Ovary (tissue), 7 donors: ENCODE measurements at regions not wholly inside any gene's neighbourhood (a gene's known extent, or its start where the extent isn't known, plus 50 kb on each side); places are given as distances from the start of the nearest gene placed in this dataset.

Experiments
- DNase-seq, 5 donors: peaks; one replicate each; pipeline ENCODE4 v3.0.0-alpha.2; 2019 to 2020
- H3K27ac ChIP-seq, 2 donors: fragments of 200-600 bp; one replicate each; pipeline versions ENCODE4 v1.5.1 to v1.8.0; 2019 to 2022
- H3K27me3 ChIP-seq: fragments of 200-600 bp; one replicate; pipeline ENCODE4 v1.8.0; 2022
- H3K36me3 ChIP-seq: fragments of 200-600 bp; sonication (generic); one replicate; pipeline ENCODE4 v1.5.1; 2019
- H3K4me1 ChIP-seq: one replicate; pipeline ENCODE4 v1.8.1; 2013; ENCODE audit warnings: mild to moderate bottlenecking, moderate library complexity; ENCODE audit not compliant: insufficient read depth
- H3K4me3 ChIP-seq: fragments of 200-600 bp; sonication (generic); one replicate; pipeline ENCODE4 v1.5.1; 2017
- H3K9me3 ChIP-seq, 2 donors: fragments of 200-600 bp in 1 of 2; sonication (generic) in 1 of 2; one replicate each; pipeline versions ENCODE4 v1.5.1 to v1.8.1; 2013 to 2019; ENCODE audit warnings: mild to moderate bottlenecking in 1 of 2, moderate library complexity in 1 of 2
- CTCF ChIP-seq, 3 donors: fragments of 450-650 bp in 2 of 3; fragments of 200-600 bp in 1 of 3; IDR thresholded peaks; one replicate each; pipeline versions ENCODE4 v1.5.1 to v1.8.0; 2016 to 2022; ENCODE audit warnings: antibody characterized with exemption in 3 of 3, mild to moderate bottlenecking in 1 of 3
- EP300 ChIP-seq: sonication (generic); formaldehyde crosslinking; IDR thresholded peaks from one replicate; pipeline ENCODE4 v1.6.1; 2017; ENCODE audit warnings: antibody characterized with exemption
- POLR2A ChIP-seq: fragments of 450-650 bp; IDR thresholded peaks from one replicate; pipeline ENCODE4 v1.6.1; 2017; ENCODE audit warnings: antibody characterized with exemption, mild to moderate bottlenecking, moderate library complexity
- WGBS, 3 donors: extraction: QIAGEN DNeasy Blood & Tissue Kit in 1 of 3; methylation state at CpG; one replicate each; pipeline versions ENCODE4 v1.1.5 to v1.1.7; 2013 to 2017; 5-methylcytosine and 5-hydroxymethylcytosine counted together
- intact Hi-C, 4 donors: fragments of 100-400 bp; cut with DNase I; formaldehyde crosslinking; loops; one replicate each; pipeline versions ENCODE4 v1.11.0 to v1.15.1; 2022 to 2023
- donor health status: DM: no; HTN: no; CAD: no; lungs with moderate emphysema.
- donor health status: DM: no; HTN: no; CAD: no.
- donor health status: Bipolar disorder and iron deficiency.
- donor health status: DM: no; HTN: no; CAD: no.
- donor health status: DM: yes; HTN: yes; CAD: no.

- Histone ChIP-seq H3K36me3 (no peaks in the 10 kb centered on the region), H3K9me3 (peaks cover 0 to 5% of the 10 kb centered on the region in 2 donors), H3K4me3 (no peak overlapping the region), H3K27ac (no peak overlapping the region), H3K4me1 (peaks cover 1% of the 10 kb centered on the region), H3K27me3 (no peaks in the 10 kb centered on the region)
- DNase-seq, result no peak
- WGBS, 3 donors, result 62 to 80% (median 77%) methylated on average over 5 of the region's 5 CpGs
- intact Hi-C loops, result no loop called here
- TF ChIP-seq EP300 (no peak), POLR2A (no peak), CTCF (IDR thresholded peaks at IDR 0.05) (no peak)
These were observed 98.3 kb downstream of the SOX4 start for GRCh38 chr6:21691685-21692346.

- Histone ChIP-seq H3K27ac (no peak overlapping the region), H3K4me1 (peaks cover 1% of the 10 kb centered on the region), H3K9me3 (peaks cover 0 to 4% of the 10 kb centered on the region in 2 donors), H3K4me3 (no peak overlapping the region), H3K36me3 (no peaks in the 10 kb centered on the region), H3K27me3 (no peaks in the 10 kb centered on the region)
- DNase-seq, result no peak
- TF ChIP-seq CTCF (IDR thresholded peaks at IDR 0.05) (no peak), EP300 (no peak), POLR2A (no peak)
- intact Hi-C loops, result no loop called here
- WGBS, 3 donors, result 77 to 81% (median 78%) methylated on average over 1 of the region's 1 CpG
These were observed 99.2 kb downstream of the SOX4 start for GRCh38 chr6:21692721-21693120.

- 94 to 95% (median 95%) methylated on average over 2 of the region's 2 CpGs for WGBS, 3 donors
- Histone ChIP-seq H3K36me3 (no peaks in the 10 kb centered on the region), H3K4me1 (peaks cover 1% of the 10 kb centered on the region), H3K9me3 (no peaks in the 10 kb centered on the region), H3K4me3 (no peak overlapping the region), H3K27me3 (no peaks in the 10 kb centered on the region), H3K27ac (no peak overlapping the region)
- no peak for DNase-seq
- TF ChIP-seq EP300, result no peak
- TF ChIP-seq CTCF (IDR thresholded peaks at IDR 0.05), result no peak
- no peak for TF ChIP-seq POLR2A
- intact Hi-C loops, result no loop called here
These were observed 100.6 kb downstream of the SOX4 start for GRCh38 chr6:21694168-21694567.

GRCh38 chr6:21707524-21708319 is 114.2 kb downstream of the SOX4 start:
- WGBS, 3 donors, result 58 to 66% (median 60%) methylated on average over 3 of the region's 3 CpGs
- peaks cover 7% of the 10 kb centered on the region for H3K4me1 ChIP-seq

More at GRCh38 chr6:21707524-21708319, 114.2 kb downstream of the SOX4 start:
- Histone ChIP-seq H3K4me3 (no peak overlapping the region), H3K27me3 (no peaks in the 10 kb centered on the region), H3K27ac (no peak overlapping the region), H3K36me3 (no peaks in the 10 kb centered on the region), H3K9me3 (no peaks in the 10 kb centered on the region)
- DNase-seq, result no peak
- intact Hi-C loops, result no loop called here
- TF ChIP-seq EP300 (no peak), POLR2A (no peak), CTCF (IDR thresholded peaks at IDR 0.05) (no peak)
